Stomach (tissue), 8 donors: ENCODE measurements at regions not wholly inside any gene's neighbourhood (a gene's known extent, or its start where the extent isn't known, plus 50 kb on each side); places are given as distances from the start of the nearest gene placed in this dataset.

ENCODE experiments used
- DNase-seq, 2 donors: peaks; one replicate each; pipeline versions ENCODE4 v3.0.0 to v3.0.0-alpha.2; 2013 to 2019
- H3K27ac ChIP-seq, 5 donors: fragments of 200-600 bp in 4 of 5; sonication (generic) in 4 of 5; one replicate each; pipeline ENCODE4 v1.5.1; 2013 to 2019; ENCODE audit warnings: mild to moderate bottlenecking in 1 of 5, moderate library complexity in 1 of 5
- H3K27me3 ChIP-seq, 3 donors: fragments of 200-600 bp; sonication (generic); one replicate each; pipeline ENCODE4 v1.5.1; 2017 to 2019; ENCODE audit warnings: mixed run types in 1 of 3
- H3K36me3 ChIP-seq, 4 donors: fragments of 200-600 bp; sonication (generic); 1 replicate in 3 of 4; 2 replicates in 1 of 4; pipeline ENCODE4 v1.5.1; 2016 to 2019
- H3K4me1 ChIP-seq, 4 donors: fragments of 200-600 bp; sonication (generic); one replicate each; pipeline ENCODE4 v1.5.1; 2016 to 2019
- H3K4me3 ChIP-seq, 4 donors: fragments of 200-600 bp; sonication (generic) in 3 of 4; one replicate each; pipeline ENCODE4 v1.5.1; 2016 to 2019; ENCODE audit warnings: mild to moderate bottlenecking in 1 of 4
- H3K9me3 ChIP-seq, 4 donors: fragments of 200-600 bp; sonication (generic); one replicate each; pipeline ENCODE4 v1.5.1; 2016 to 2019
- CTCF ChIP-seq, 7 experiments: fragments of 450-650 bp in 4 of 7; fragments of 200-600 bp in 3 of 7; sonication (generic) in 3 of 7; IDR thresholded peaks; one replicate each; pipeline ENCODE4 v1.5.1; 2016 to 2019; ENCODE audit warnings: antibody characterized with exemption in 7 of 7, control low read depth in 2 of 7, mild to moderate bottlenecking in 1 of 7
- EP300 ChIP-seq: sonication (generic); formaldehyde crosslinking; IDR thresholded peaks from one replicate; pipeline ENCODE4 v1.6.1; 2017; ENCODE audit warnings: antibody characterized with exemption
- POLR2A ChIP-seq, 4 donors: fragments of 450-650 bp; IDR thresholded peaks; one replicate each; pipeline ENCODE4 v1.6.1; 2016; ENCODE audit warnings: antibody characterized with exemption in 4 of 4, control low read depth in 2 of 4, mild to moderate bottlenecking in 1 of 4, moderate library complexity in 1 of 4
- POLR2AphosphoS5 ChIP-seq, 3 donors: sonication (generic); formaldehyde crosslinking; IDR thresholded peaks; one replicate each; pipeline ENCODE4 v1.6.1; 2016; ENCODE audit warnings: antibody characterized with exemption in 3 of 3
- WGBS, 5 donors: extraction: QIAGEN DNeasy Blood & Tissue Kit in 3 of 5; methylation state at CpG; one replicate each; pipeline versions ENCODE4 v1.1.5 to v1.1.7; 2013 to 2018; 5-methylcytosine and 5-hydroxymethylcytosine counted together
- intact Hi-C: fragments of 100-400 bp; cut with DNase I; formaldehyde crosslinking; loops from one replicate; pipeline ENCODE4 v1.15.1; 2023; ENCODE audit warnings: low total_unique reads
- donor health status: healthy with polysubstance abuse.
- donor health status: Bipolar disorder and iron deficiency.
- donor health status: healthy.

DNA sequence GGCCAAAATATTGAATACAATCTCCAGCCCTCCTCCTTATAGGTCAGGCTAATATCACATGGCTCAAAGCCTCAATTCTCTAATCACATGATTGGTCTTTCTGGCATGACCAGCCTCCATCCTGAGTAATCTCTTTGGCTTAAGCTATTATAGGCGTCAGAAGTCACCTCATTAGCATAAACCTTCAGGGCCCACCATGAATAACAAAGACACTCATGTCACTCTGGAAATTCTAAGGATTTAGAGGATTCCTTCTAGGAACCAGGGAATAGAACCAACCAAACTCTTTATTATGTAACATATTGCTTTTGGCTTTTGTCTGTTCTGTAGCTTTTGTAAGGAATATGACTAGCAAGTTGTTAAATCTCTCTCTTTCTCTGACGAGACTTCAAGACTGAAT is 109.2 kb upstream of the IGFBP7 start:
- H3K36me3 ChIP-seq = no peaks in the 10 kb centered on the region
- WGBS, 5 donors = 69 to 86% (median 81%) methylated on average over 2 of the region's 2 CpGs
- intact Hi-C loops = no loop called here
- no peaks in the 10 kb centered on the region for H3K27me3 ChIP-seq
- no peak overlapping the region for H3K27ac ChIP-seq
- no peaks in the 10 kb centered on the region for H3K9me3 ChIP-seq
- no peaks in the 10 kb centered on the region for H3K4me1 ChIP-seq
- TF ChIP-seq EP300 = no peak
- TF ChIP-seq POLR2AphosphoS5 (IDR thresholded peaks at IDR 0.05) = no peak
- TF ChIP-seq CTCF (IDR thresholded peaks at IDR 0.05) = no peak
- no peak for TF ChIP-seq POLR2A (IDR thresholded peaks at IDR 0.05)
- no peak overlapping the region for H3K4me3 ChIP-seq
- DNase-seq = no peak

- H3K36me3 ChIP-seq = no peaks in the 10 kb centered on the region
- DNase-seq = no peak
- TF ChIP-seq POLR2AphosphoS5 (IDR thresholded peaks at IDR 0.05) = no peak
- TF ChIP-seq EP300 = no peak
- no peak for TF ChIP-seq CTCF (IDR thresholded peaks at IDR 0.05)
- no peak for TF ChIP-seq POLR2A (IDR thresholded peaks at IDR 0.05)
- no peaks in the 10 kb centered on the region for H3K9me3 ChIP-seq
- intact Hi-C loops = no loop called here
- no peaks in the 10 kb centered on the region for H3K27me3 ChIP-seq
- H3K4me1 ChIP-seq = no peaks in the 10 kb centered on the region
- 75 to 81% (median 81%) methylated on average over 8 of the region's 8 CpGs for whole genome bisulfite sequencing, 5 donors
- H3K27ac ChIP-seq = no peak overlapping the region
- no peak overlapping the region for H3K4me3 ChIP-seq
Measured at GRCh38 chr4:57214654-57215411, 104.6 kb upstream of the IGFBP7 start.

- H3K4me3 ChIP-seq = no peak overlapping the region
- no peaks in the 10 kb centered on the region for H3K4me1 ChIP-seq
- DNase-seq = no peak
- no peaks in the 10 kb centered on the region for H3K9me3 ChIP-seq
- no peaks in the 10 kb centered on the region for H3K27me3 ChIP-seq
- intact Hi-C loops = no loop called here
- WGBS, 5 donors = 75 to 89% (median 84%) methylated on average over 3 to 5 of the region's 5 CpGs
- no peak for TF ChIP-seq CTCF (IDR thresholded peaks at IDR 0.05)
- no peak for TF ChIP-seq POLR2AphosphoS5 (IDR thresholded peaks at IDR 0.05)
- TF ChIP-seq POLR2A (IDR thresholded peaks at IDR 0.05) = no peak
- no peak for TF ChIP-seq EP300
- H3K36me3 ChIP-seq = no peaks in the 10 kb centered on the region
- no peak overlapping the region for H3K27ac ChIP-seq
Measured at GRCh38 chr4:57211131-57211530, 100.9 kb upstream of the IGFBP7 start.

GRCh38 chr4:57206172-57206571 is 96.0 kb upstream of the IGFBP7 start:
- Histone ChIP-seq H3K27me3 (no peaks in the 10 kb centered on the region), H3K36me3 (no peaks in the 10 kb centered on the region), H3K9me3 (no peaks in the 10 kb centered on the region), H3K4me1 (no peaks in the 10 kb centered on the region), H3K4me3 (no peak overlapping the region), H3K27ac (no peak overlapping the region)
- WGBS, 5 donors = 44 to 100% (median 77%) methylated on average over 2 of the region's 2 CpGs
- DNase-seq = no peak
- TF ChIP-seq EP300 = no peak
- no peak for TF ChIP-seq POLR2A (IDR thresholded peaks at IDR 0.05)
- no peak for TF ChIP-seq CTCF (IDR thresholded peaks at IDR 0.05)
- no peak for TF ChIP-seq POLR2AphosphoS5 (IDR thresholded peaks at IDR 0.05)
- intact Hi-C loops = no loop called here
